ENCODE measurements at regions not wholly inside any gene's neighbourhood (a gene's known extent, or its start where the extent isn't known, plus 50 kb on each side); places are given as distances from the start of the nearest gene placed in this dataset.
"Not testable (repeated sequence)": the region's sequence is repeated elsewhere in the genome, so short reads cannot be mapped to it uniquely, and the experiment has no call there.

GRCh38 chr12:9319044-9319841 is 111.0 kb upstream of the PZP start:
- Histone ChIP-seq H3K27ac (ENCODE audit: low read length) (no peak overlapping the region), H3K36me3 (ENCODE audit: insufficient read depth, low read length) (no peaks in the 10 kb centered on the region), H3K27me3 (ENCODE audit: insufficient read depth, low read depth, low read length) (no peaks in the 10 kb centered on the region), H2AFZ (ENCODE audit: low read depth, low read length) (no peak overlapping the region), H3K79me2 (replicated peaks; ENCODE audit: insufficient read depth, low read length) (no peaks in the 10 kb centered on the region), H4K20me1 (ENCODE audit: insufficient read depth) (no peaks in the 10 kb centered on the region), H3K9ac (ENCODE audit: low read length) (no peak overlapping the region), H3K4me3 (ENCODE audit: low read length) (no peak overlapping the region), H3K9me2 (ENCODE audit: insufficient read depth, low read length) (no peaks in the 10 kb centered on the region), H3K4me2 (ENCODE audit: low read length) (no peak overlapping the region), H3K9me3 (ENCODE audit: low read length) (no peaks in the 10 kb centered on the region), H3F3A (ENCODE audit: insufficient read depth, low read length, poor library complexity, severe bottlenecking) (no peaks in the 10 kb centered on the region)
- TF ChIP-seq MXI1 (conservative IDR thresholded peaks at IDR 0.05; ENCODE audit: poor library complexity, severe bottlenecking) (no peak), RAD21 (conservative IDR thresholded peaks at IDR 0.05) (no peak), REST (IDR thresholded peaks at IDR 0.05; ENCODE audit: borderline replicate concordance) (no peak), EZH2 (IDR thresholded peaks at IDR 0.05; ENCODE audit: borderline replicate concordance, insufficient read depth, low read length, poor library complexity, severe bottlenecking) (no peak), SMC3 (conservative IDR thresholded peaks at IDR 0.05; ENCODE audit: poor library complexity) (no peak)
- TF ChIP-seq, protein P1, sequence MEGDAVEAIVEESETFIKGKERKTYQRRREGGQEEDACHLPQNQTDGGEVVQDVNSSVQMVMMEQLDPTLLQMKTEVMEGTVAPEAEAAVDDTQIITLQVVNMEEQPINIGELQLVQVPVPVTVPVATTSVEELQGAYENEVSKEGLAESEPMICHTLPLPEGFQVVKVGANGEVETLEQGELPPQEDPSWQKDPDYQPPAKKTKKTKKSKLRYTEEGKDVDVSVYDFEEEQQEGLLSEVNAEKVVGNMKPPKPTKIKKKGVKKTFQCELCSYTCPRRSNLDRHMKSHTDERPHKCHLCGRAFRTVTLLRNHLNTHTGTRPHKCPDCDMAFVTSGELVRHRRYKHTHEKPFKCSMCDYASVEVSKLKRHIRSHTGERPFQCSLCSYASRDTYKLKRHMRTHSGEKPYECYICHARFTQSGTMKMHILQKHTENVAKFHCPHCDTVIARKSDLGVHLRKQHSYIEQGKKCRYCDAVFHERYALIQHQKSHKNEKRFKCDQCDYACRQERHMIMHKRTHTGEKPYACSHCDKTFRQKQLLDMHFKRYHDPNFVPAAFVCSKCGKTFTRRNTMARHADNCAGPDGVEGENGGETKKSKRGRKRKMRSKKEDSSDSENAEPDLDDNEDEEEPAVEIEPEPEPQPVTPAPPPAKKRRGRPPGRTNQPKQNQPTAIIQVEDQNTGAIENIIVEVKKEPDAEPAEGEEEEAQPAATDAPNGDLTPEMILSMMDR (IDR thresholded peaks at IDR 0.05; ENCODE audit: poor library complexity, severe bottlenecking) = no peak

DNA sequence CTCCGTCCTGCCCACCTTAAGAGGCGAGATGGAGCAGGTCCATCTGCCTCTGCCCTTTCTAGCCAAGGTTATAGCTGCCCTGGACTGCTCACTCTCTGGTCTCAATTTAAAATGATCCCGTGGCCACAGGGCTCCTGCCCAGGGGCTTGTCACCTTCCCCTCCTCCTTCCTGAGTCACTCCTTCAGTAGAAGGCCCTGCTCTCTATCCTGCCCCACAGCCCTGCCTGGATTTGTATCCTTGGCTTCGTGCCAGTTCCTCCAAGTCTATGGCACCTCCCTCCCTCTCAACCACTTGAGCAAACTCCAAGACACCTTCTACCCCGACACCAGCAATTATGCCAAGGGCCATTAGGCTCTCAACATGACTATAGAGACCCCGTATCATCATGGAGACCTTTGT is 105.3 kb upstream of the PZP start:
- not testable (repeated sequence) for H3K9me3 ChIP-seq (ENCODE audit: low read length); H3K9me2 ChIP-seq (ENCODE audit: insufficient read depth, low read length); H3K4me2 ChIP-seq (ENCODE audit: low read length); H2AFZ ChIP-seq (ENCODE audit: low read depth, low read length); H3K36me3 ChIP-seq (ENCODE audit: insufficient read depth, low read length); H3K4me3 ChIP-seq (ENCODE audit: low read length); H4K20me1 ChIP-seq (ENCODE audit: insufficient read depth); H3K79me2 ChIP-seq (replicated peaks; ENCODE audit: insufficient read depth, low read length); H3F3A ChIP-seq (ENCODE audit: insufficient read depth, low read length, poor library complexity, severe bottlenecking); H3K27ac ChIP-seq (ENCODE audit: low read length); H3K27me3 ChIP-seq (ENCODE audit: insufficient read depth, low read depth, low read length); H3K9ac ChIP-seq (ENCODE audit: low read length)

DNA sequence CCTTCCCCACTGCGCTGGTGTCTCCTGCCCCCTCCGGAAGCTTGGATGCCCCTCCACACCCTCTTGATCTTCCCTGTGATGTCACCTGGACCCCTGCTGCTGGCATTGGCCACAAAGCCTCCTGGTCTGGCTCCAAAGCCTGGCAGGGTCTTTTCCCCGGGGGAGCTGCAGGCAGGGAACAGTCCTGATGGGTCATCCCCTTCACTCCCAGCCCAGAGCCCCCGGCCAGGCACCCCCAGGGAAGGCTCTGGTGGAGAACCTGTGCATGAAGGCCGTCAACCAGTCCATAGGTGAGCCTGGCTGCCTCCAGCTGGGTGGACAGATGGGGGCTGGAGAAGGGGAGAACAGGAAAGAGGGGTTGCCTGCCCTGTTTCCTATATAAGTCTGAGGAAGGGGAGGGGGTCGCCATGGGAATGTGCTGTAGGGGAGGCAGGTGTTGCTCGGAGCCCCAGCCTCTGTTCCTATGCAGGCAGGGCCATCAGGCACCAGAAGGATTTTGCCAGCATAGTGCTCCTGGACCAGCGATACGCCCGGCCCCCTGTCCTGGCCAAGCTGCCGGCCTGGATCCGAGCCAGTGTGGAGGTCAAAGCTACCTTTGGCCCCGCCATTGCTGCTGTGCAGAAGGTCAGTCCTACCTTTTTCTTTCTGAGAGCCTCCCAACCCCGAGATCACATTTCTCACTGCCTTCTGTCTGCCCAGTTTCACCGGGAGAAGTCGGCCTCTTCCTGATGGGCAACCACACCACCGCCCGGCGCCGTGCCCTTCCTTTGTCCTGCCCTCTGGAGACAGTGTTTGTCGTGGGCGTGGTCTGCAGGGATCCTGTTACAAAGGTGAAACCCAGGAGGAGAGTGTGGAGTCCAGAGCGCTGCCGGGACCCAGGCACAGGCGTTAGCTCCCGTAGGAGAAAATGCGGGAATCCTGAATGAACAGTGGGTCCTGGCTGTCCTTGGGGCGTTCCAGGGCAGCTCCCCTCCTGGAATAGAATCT is 104.5 kb upstream of the PZP start:
- not testable (repeated sequence) for H3K36me3 ChIP-seq (ENCODE audit: insufficient read depth, low read length); H3K4me2 ChIP-seq (ENCODE audit: low read length); H3F3A ChIP-seq (ENCODE audit: insufficient read depth, low read length, poor library complexity, severe bottlenecking); H3K27me3 ChIP-seq (ENCODE audit: insufficient read depth, low read depth, low read length); H3K9me2 ChIP-seq (ENCODE audit: insufficient read depth, low read length); H3K4me3 ChIP-seq (ENCODE audit: low read length); H2AFZ ChIP-seq (ENCODE audit: low read depth, low read length); H3K27ac ChIP-seq (ENCODE audit: low read length); H4K20me1 ChIP-seq (ENCODE audit: insufficient read depth); H3K79me2 ChIP-seq (replicated peaks; ENCODE audit: insufficient read depth, low read length); H3K9ac ChIP-seq (ENCODE audit: low read length); H3K9me3 ChIP-seq (ENCODE audit: low read length)

DNA sequence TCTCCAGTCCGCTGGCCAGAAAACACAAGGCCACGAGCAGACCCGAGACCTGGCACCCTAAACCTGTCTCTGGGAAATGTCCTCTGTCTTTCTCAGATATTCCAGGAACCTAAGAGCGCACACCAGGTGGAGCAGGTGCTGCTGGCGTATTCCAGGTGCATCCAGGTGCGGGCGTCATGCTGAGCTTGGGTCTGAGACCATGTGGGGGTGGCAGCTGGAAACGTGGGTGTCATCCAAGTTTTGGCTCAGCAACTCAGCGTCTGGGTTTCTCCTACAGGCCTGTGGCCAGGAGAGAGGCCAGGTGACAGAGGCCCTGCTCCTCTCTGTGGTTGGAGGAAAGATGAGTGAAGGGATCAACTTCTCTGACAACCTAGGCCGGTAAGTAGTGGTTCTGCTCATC is 103.3 kb upstream of the PZP start:
- not testable (repeated sequence) for H3K9me3 ChIP-seq (ENCODE audit: low read length); H3K36me3 ChIP-seq (ENCODE audit: insufficient read depth, low read length); H3F3A ChIP-seq (ENCODE audit: insufficient read depth, low read length, poor library complexity, severe bottlenecking); H3K27me3 ChIP-seq (ENCODE audit: insufficient read depth, low read depth, low read length); H3K79me2 ChIP-seq (replicated peaks; ENCODE audit: insufficient read depth, low read length); H3K27ac ChIP-seq (ENCODE audit: low read length); H3K4me2 ChIP-seq (ENCODE audit: low read length); H4K20me1 ChIP-seq (ENCODE audit: insufficient read depth); H3K4me3 ChIP-seq (ENCODE audit: low read length); H3K9me2 ChIP-seq (ENCODE audit: insufficient read depth, low read length); H3K9ac ChIP-seq (ENCODE audit: low read length); H2AFZ ChIP-seq (ENCODE audit: low read depth, low read length)

DNA sequence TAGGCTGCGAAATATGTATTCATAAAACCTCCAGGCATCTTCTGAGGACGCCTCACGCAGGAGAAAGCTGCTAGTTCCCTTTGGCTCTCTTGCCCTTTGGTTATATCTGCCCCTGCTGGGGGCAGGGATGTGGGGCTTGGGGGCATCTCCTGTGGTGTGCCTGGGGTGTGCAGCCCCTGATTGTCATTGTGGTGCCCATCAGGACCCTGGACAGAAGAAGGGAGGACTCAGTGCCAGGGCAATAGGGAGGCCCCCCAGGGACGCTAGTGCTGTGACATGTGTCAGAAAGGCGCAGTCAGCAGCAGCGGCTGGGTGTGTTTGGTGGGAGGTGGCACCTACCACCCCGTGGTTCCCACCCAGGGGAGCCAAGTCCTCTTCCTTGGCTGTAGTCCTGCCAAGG is 102.5 kb upstream of the PZP start:
- not testable (repeated sequence) for H3K79me2 ChIP-seq (replicated peaks; ENCODE audit: insufficient read depth, low read length); H3K4me3 ChIP-seq (ENCODE audit: low read length); H3K27me3 ChIP-seq (ENCODE audit: insufficient read depth, low read depth, low read length); H4K20me1 ChIP-seq (ENCODE audit: insufficient read depth); H3K27ac ChIP-seq (ENCODE audit: low read length); H3K4me2 ChIP-seq (ENCODE audit: low read length); H2AFZ ChIP-seq (ENCODE audit: low read depth, low read length); H3K36me3 ChIP-seq (ENCODE audit: insufficient read depth, low read length); H3F3A ChIP-seq (ENCODE audit: insufficient read depth, low read length, poor library complexity, severe bottlenecking); H3K9me2 ChIP-seq (ENCODE audit: insufficient read depth, low read length); H3K9ac ChIP-seq (ENCODE audit: low read length); H3K9me3 ChIP-seq (ENCODE audit: low read length)
